Activated B cell treated with CpG ODN at 0.5 μM for 24 hours (primary cell): ENCODE measurements at regions not wholly inside any gene's neighbourhood (a gene's known extent, or its start where the extent isn't known, plus 50 kb on each side); places are given as distances from the start of the nearest gene placed in this dataset.

ENCODE experiments used
- ATAC-seq: fragments of 200-7000 bp; cut with Tn5 transposase; one replicate; pipeline ENCODE4 v1.10.0; 2021; ENCODE audit warnings: low read depth, mild to moderate bottlenecking, moderate library complexity
- CTCF ChIA-PET: fragments of 350-600 bp; sonication (Branson Sonifier 250); formaldehyde crosslinking; loops from one replicate; lab custom pipeline; 2021; ENCODE audit warnings: antibody characterized with exemption; lab: Charles Lee
- POLR2A ChIA-PET: fragments of 350-600 bp; sonication (Branson Sonifier 250); formaldehyde crosslinking; loops from one replicate; lab custom pipeline; 2021; ENCODE audit warnings: antibody characterized with exemption; lab: Charles Lee
- DNase-seq: peaks from one replicate; pipeline ENCODE4 v3.0.0; 2022
- H3K27ac Mint-ChIP-seq: one replicate; pipeline ENCODE4 v1.8.0; 2020; ENCODE audit warnings: mixed read lengths
- H3K27me3 Mint-ChIP-seq: one replicate; pipeline ENCODE4 v1.8.0; 2021; ENCODE audit warnings: mixed read lengths
- H3K36me3 Mint-ChIP-seq: one replicate; pipeline ENCODE4 v1.8.0; 2021; ENCODE audit warnings: low read depth, mixed read lengths
- H3K4me1 Mint-ChIP-seq: one replicate; pipeline ENCODE4 v1.8.0; 2021; ENCODE audit warnings: mixed read lengths
- H3K4me3 Mint-ChIP-seq: one replicate; pipeline ENCODE4 v1.8.0; 2020; ENCODE audit warnings: mild to moderate bottlenecking, mixed read lengths
- H3K9me3 Mint-ChIP-seq: one replicate; pipeline ENCODE4 v1.8.0; 2020; ENCODE audit warnings: mixed read lengths
- intact Hi-C: fragments of 100-400 bp; cut with micrococcal nuclease; formaldehyde crosslinking; loops from one replicate; pipeline ENCODE4 v1.15.1; 2024
- TF ChIP-seq, protein P1 (sequence below): fragments of 200-600 bp; IDR thresholded peaks from one replicate; pipeline ENCODE4 v1.8.0; 2022; ENCODE audit warnings: antibody characterized with exemption, mild to moderate bottlenecking

DNA sequence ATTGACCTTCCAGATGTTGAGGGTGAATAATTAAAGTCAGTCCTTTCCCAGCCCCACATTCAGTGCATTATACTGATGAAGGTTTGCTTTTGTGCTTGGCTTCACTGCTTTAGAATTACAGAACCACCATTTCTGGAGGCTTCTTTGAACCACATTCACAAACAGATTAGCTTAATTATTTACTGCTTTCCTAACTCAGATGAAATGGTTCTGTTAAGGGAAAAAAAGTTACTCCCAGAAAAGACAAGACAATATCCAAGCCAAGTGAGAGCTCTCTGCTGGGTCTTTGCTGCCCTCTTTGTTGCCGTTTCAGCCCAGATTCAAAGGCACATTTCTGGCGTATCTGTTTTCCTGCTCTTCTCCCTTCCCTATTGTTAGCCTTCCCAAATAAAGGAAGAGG lies 188.9 kb downstream of the AHR start:
- intact Hi-C loops, result no loop called here
- TF ChIP-seq, protein P1, sequence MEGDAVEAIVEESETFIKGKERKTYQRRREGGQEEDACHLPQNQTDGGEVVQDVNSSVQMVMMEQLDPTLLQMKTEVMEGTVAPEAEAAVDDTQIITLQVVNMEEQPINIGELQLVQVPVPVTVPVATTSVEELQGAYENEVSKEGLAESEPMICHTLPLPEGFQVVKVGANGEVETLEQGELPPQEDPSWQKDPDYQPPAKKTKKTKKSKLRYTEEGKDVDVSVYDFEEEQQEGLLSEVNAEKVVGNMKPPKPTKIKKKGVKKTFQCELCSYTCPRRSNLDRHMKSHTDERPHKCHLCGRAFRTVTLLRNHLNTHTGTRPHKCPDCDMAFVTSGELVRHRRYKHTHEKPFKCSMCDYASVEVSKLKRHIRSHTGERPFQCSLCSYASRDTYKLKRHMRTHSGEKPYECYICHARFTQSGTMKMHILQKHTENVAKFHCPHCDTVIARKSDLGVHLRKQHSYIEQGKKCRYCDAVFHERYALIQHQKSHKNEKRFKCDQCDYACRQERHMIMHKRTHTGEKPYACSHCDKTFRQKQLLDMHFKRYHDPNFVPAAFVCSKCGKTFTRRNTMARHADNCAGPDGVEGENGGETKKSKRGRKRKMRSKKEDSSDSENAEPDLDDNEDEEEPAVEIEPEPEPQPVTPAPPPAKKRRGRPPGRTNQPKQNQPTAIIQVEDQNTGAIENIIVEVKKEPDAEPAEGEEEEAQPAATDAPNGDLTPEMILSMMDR, result no peak
- no peak for DNase-seq
- ATAC-seq, result no peak
- H3K36me3 Mint-ChIP-seq, result no peaks in the 10 kb centered on the region
- no peaks in the 10 kb centered on the region for H3K27me3 Mint-ChIP-seq
- no peak overlapping the region for H3K4me3 Mint-ChIP-seq
- POLR2A ChIA-PET, result no interaction called here
- CTCF ChIA-PET, result no interaction called here
- no peak overlapping the region for H3K27ac Mint-ChIP-seq
- H3K4me1 Mint-ChIP-seq, result no peaks in the 10 kb centered on the region
- peaks cover 4% of the 10 kb centered on the region for H3K9me3 Mint-ChIP-seq

DNA sequence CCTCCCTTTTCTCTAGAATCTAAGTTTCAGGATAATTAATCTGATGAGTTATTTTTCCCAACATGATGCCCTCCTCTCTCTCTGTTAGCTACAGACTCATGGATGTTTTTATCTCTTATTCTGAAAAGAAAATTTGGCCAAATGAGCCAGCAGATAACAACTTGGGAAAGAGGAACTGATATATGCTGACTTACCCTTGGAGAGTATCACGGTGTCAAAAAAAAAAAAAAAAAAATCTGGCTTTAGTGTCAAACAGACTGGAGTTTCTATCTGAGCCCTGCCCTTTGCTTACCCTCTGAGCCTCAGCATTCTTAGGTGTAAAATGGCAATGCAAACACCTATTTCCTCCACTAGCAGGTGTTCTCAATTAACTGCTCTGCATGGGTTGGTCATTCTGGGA lies 190.4 kb downstream of the AHR start:
- intact Hi-C loops, result no loop called here
- H3K36me3 Mint-ChIP-seq, result no peaks in the 10 kb centered on the region
- no peaks in the 10 kb centered on the region for H3K4me1 Mint-ChIP-seq
- CTCF ChIA-PET, result no interaction called here
- DNase-seq, result no peak
- no peak overlapping the region for H3K4me3 Mint-ChIP-seq
- no peaks in the 10 kb centered on the region for H3K27me3 Mint-ChIP-seq
- no peak for ATAC-seq
- TF ChIP-seq, protein P1, result no peak
- POLR2A ChIA-PET, result no interaction called here
- H3K27ac Mint-ChIP-seq, result no peak overlapping the region
- H3K9me3 Mint-ChIP-seq, result peaks cover 4% of the 10 kb centered on the region

DNA sequence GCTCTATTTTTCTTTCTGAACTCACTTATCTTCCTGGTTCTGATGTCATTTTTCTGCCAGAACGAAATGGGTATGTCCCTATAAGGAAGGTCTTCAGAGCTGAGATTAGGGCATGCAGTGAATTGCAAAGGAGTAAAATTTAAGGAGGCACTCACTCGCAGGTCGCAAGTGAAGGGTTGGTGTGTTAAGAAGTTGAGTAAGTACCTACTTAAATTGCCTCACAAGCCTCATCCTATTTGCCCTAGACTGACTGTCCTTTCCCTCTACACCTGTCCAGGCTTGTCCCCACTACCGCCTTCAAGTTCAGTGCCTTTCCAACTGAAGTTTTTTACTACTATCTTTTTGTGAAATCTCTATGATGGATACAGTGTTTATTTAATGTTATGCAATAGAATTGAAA lies 191.5 kb downstream of the AHR start:
- POLR2A ChIA-PET, result no interaction called here
- no peak for DNase-seq
- no peak overlapping the region for H3K27ac Mint-ChIP-seq
- no peaks in the 10 kb centered on the region for H3K36me3 Mint-ChIP-seq
- no peak overlapping the region for H3K4me3 Mint-ChIP-seq
- H3K27me3 Mint-ChIP-seq, result no peaks in the 10 kb centered on the region
- no peaks in the 10 kb centered on the region for H3K4me1 Mint-ChIP-seq
- intact Hi-C loops, result no loop called here
- CTCF ChIA-PET, result no interaction called here
- peaks cover 4% of the 10 kb centered on the region for H3K9me3 Mint-ChIP-seq
- TF ChIP-seq, protein P1, result no peak
- no peak for ATAC-seq

DNA sequence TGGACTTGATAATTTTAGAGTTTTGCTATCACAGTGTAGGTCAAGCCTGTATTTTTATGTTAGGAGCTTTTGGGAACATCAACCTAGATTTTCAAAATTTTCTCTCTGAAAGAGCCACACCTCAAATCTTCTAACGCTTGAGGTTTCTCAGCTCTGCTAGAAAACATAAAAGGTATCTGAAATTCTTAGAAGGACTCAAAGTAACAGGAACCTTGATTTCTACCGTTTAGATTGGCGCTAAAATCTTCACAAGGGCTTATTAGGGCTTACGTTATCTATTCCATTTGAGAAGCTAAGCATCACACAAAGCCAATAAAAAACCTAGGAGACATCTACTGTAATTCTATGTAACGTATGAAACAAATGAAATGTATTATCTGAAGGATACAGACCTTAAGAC lies 192.4 kb downstream of the AHR start:
- Mint-ChIP-seq H3K9me3 (peaks cover under 1% of the 10 kb centered on the region), H3K27ac (no peak overlapping the region), H3K4me1 (no peaks in the 10 kb centered on the region), H3K27me3 (no peaks in the 10 kb centered on the region), H3K4me3 (no peak overlapping the region), H3K36me3 (no peaks in the 10 kb centered on the region)
- ChIA-PET POLR2A (no interaction called here), CTCF (no interaction called here)
- DNase-seq, result no peak
- TF ChIP-seq, protein P1, result no peak
- ATAC-seq, result no peak
- intact Hi-C loops, result no loop called here

DNA sequence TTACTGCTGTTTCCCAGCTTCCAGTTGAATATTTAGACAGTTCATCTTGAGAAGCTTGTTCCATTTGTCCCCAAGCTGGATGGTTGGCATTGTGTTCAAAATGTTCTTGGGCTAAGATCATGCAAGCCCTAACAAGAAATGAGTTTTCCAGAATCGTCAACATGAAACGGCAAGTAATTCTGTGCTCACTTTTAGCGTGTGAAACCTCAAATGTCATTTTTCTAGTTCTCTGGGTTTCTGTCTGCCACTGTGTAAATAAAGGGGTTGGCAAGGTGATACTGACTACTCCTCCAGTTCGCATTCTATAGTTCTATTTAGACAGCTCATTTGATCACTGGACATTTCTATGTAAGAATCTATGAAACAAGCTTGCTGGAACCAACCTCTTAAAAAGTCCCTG lies 194.0 kb downstream of the AHR start:
- ChIA-PET CTCF (no interaction called here), POLR2A (no interaction called here)
- no peaks in the 10 kb centered on the region for H3K36me3 Mint-ChIP-seq
- intact Hi-C loops, result no loop called here
- H3K27me3 Mint-ChIP-seq, result no peaks in the 10 kb centered on the region
- no peak overlapping the region for H3K4me3 Mint-ChIP-seq
- ATAC-seq (no peak), DNase-seq (no peak)
- TF ChIP-seq, protein P1, result no peak
- H3K27ac Mint-ChIP-seq, result no peak overlapping the region
- H3K9me3 Mint-ChIP-seq, result no peaks in the 10 kb centered on the region
- H3K4me1 Mint-ChIP-seq, result no peaks in the 10 kb centered on the region
